Pulmonary artery endothelial cell (primary cell): ENCODE measurements at regions not wholly inside any gene's neighbourhood (a gene's known extent, or its start where the extent isn't known, plus 50 kb on each side); places are given as distances from the start of the nearest gene placed in this dataset.
"Not testable (repeated sequence)": the region's sequence is repeated elsewhere in the genome, so short reads cannot be mapped to it uniquely, and the experiment has no call there.

Experiments
- DNase-seq: peaks from one replicate; pipeline ENCODE4 v3.0.0-alpha.2; 2011; ENCODE audit warnings: low read depth, low spot score

- no peak for DNase-seq
These were observed 69.8 kb upstream of the INSIG1 start for GRCh38 chr7:155227788-155228458.

GRCh38 chr7:155228459-155228845 is 69.2 kb upstream of the INSIG1 start:
- DNase-seq, result no peak

GRCh38 chr7:155228894-155229293 is 68.8 kb upstream of the INSIG1 start:
- no peak for DNase-seq

- DNase-seq, result no peak
These were observed 68.0 kb upstream of the INSIG1 start for GRCh38 chr7:155229548-155230168.

GRCh38 chr7:155230169-155230593 is 67.5 kb upstream of the INSIG1 start:
- no peak for DNase-seq

- no peak for DNase-seq
These were observed 66.4 kb upstream of the INSIG1 start for GRCh38 chr7:155231241-155231800.

- no peak for DNase-seq
These were observed 65.7 kb upstream of the INSIG1 start for GRCh38 chr7:155231941-155232340.

- DNase-seq, result no peak
These were observed 64.8 kb upstream of the INSIG1 start for GRCh38 chr7:155232911-155233310.

- DNase-seq, result no peak
These were observed 64.1 kb upstream of the INSIG1 start for GRCh38 chr7:155233311-155234157.

GRCh38 chr7:155234158-155234492 is 63.6 kb upstream of the INSIG1 start:
- no peak for DNase-seq

GRCh38 chr7:155234950-155235789 is 62.5 kb upstream of the INSIG1 start:
- DNase-seq, result no peak

- no peak for DNase-seq
These were observed 61.3 kb upstream of the INSIG1 start for GRCh38 chr7:155236386-155236785.

- no peak for DNase-seq
These were observed 60.4 kb upstream of the INSIG1 start for GRCh38 chr7:155237297-155237696.

GRCh38 chr7:155237730-155238129 is 59.9 kb upstream of the INSIG1 start:
- no peak for DNase-seq

GRCh38 chr7:155239431-155240087 is 58.1 kb upstream of the INSIG1 start:
- DNase-seq, result not testable (repeated sequence)

GRCh38 chr7:155244675-155245074 is 53.0 kb upstream of the INSIG1 start:
- DNase-seq, result no peak

- no peak for DNase-seq
These were observed 50.0 kb upstream of the INSIG1 start for GRCh38 chr7:155247479-155248365.
